OCI-LY7 (cell line): ENCODE measurements at regions not wholly inside any gene's neighbourhood (a gene's known extent, or its start where the extent isn't known, plus 50 kb on each side); places are given as distances from the start of the nearest gene placed in this dataset.
"Not testable (repeated sequence)": the region's sequence is repeated elsewhere in the genome, so short reads cannot be mapped to it uniquely, and the experiment has no call there.

Experiments
- BruUV-seq: library from RNA; stranded (reverse); fragments of 400-500 nt; replicated peaks from 2 replicates; lab custom pipeline; 2021; lab: Mats Ljungman, UMichigan
- CTCF ChIA-PET: fragments of 300-600 bp; sonication (Branson Sonifier 250); formaldehyde crosslinking; loops from one replicate; lab custom pipeline; 2022; ENCODE audit warnings: antibody characterized with exemption; ENCODE audit not compliant: unreplicated experiment; lab: Charles Lee
- POLR2A ChIA-PET: fragments of 300-600 bp; sonication (Branson Sonifier 250); formaldehyde crosslinking; loops from one replicate; lab custom pipeline; 2022; ENCODE audit warnings: antibody characterized with exemption; lab: Charles Lee
- DNase-seq: peaks from one replicate; pipeline ENCODE4 v3.0.0-alpha.2; 2015; ENCODE audit warnings: low spot score
- H2AFZ ChIP-seq: fragments of 200-600 bp; sonication (generic), shearing (Covaris generic); 2 replicates; pipeline ENCODE4 v1.6.1; 2014; ENCODE audit warnings: mild to moderate bottlenecking, antibody characterized with exemption, low read length, moderate library complexity
- H3K27ac ChIP-seq: fragments of 200-600 bp; sonication (generic); 2 replicates; pipeline ENCODE4 v1.5.1; 2014; ENCODE audit warnings: mixed run types, low read depth, mild to moderate bottlenecking, moderate library complexity, low read length, inconsistent platforms; ENCODE audit not compliant: poor library complexity, severe bottlenecking
- H3K36me3 ChIP-seq: fragments of 200-600 bp; sonication (generic); 2 replicates; pipeline ENCODE4 v1.6.1; 2014; ENCODE audit warnings: mild to moderate bottlenecking, antibody characterized with exemption, low read length, moderate library complexity, mixed read lengths; ENCODE audit not compliant: insufficient read depth
- H3K4me1 ChIP-seq: fragments of 200-600 bp; sonication (generic); 2 replicates; pipeline ENCODE4 v1.5.1; 2014; ENCODE audit warnings: mild to moderate bottlenecking, low read length; ENCODE audit not compliant: insufficient read depth, poor library complexity, severe bottlenecking
- H3K4me2 ChIP-seq: fragments of 200-600 bp; sonication (generic); 2 replicates; pipeline ENCODE4 v1.6.1; 2014; ENCODE audit warnings: mild to moderate bottlenecking, low read length
- H3K4me3 ChIP-seq: fragments of 200-600 bp; sonication (generic); 2 replicates; pipeline ENCODE4 v1.5.1; 2014; ENCODE audit warnings: mild to moderate bottlenecking, low read depth, low read length; ENCODE audit not compliant: poor library complexity, severe bottlenecking
- H3K79me2 ChIP-seq: fragments of 200-600 bp; sonication (generic); 2 replicates; pipeline ENCODE4 v1.6.1; 2016; ENCODE audit warnings: low read depth, mild to moderate bottlenecking, low read length, moderate library complexity, mixed read lengths; ENCODE audit not compliant: insufficient read depth
- H3K9me2 ChIP-seq: fragments of 200-600 bp; sonication (generic); 2 replicates; pipeline ENCODE4 v1.6.1; 2016; ENCODE audit warnings: mild to moderate bottlenecking, low read length, mixed read lengths; ENCODE audit not compliant: insufficient read depth
- H3K9me3 ChIP-seq: fragments of 200-600 bp; sonication (generic); 2 replicates; pipeline ENCODE4 v1.6.1; 2014; ENCODE audit warnings: mild to moderate bottlenecking, mixed run types, low read length, mixed read lengths
- H4K20me1 ChIP-seq: fragments of 200-600 bp; sonication (generic); 2 replicates; pipeline ENCODE4 v1.6.1; 2014; ENCODE audit warnings: mild to moderate bottlenecking, antibody characterized with exemption, low read length, moderate library complexity, mixed read lengths; ENCODE audit not compliant: insufficient read depth
- EZH2phosphoT487 ChIP-seq: fragments of 200-600 bp; sonication (generic); IDR thresholded peaks from 2 replicates; pipeline ENCODE4 v1.6.1; 2018; ENCODE audit warnings: low read depth, borderline replicate concordance, mild to moderate bottlenecking, mixed run types, antibody characterized with exemption, low read length, moderate library complexity, mixed read lengths
- intact Hi-C: fragments of 100-400 bp; cut with micrococcal nuclease; formaldehyde crosslinking; loops from one replicate; pipeline ENCODE4 v1.10.0; 2022; ENCODE audit not compliant: unreplicated experiment
- TF ChIP-seq, protein P1 (sequence below): fragments of 200-600 bp; sonication (generic); conservative IDR thresholded peaks from 2 replicates; pipeline ENCODE4 v1.5.1; 2014; ENCODE audit warnings: mild to moderate bottlenecking, antibody characterized with exemption, low read length, moderate library complexity, mixed read lengths

DNA sequence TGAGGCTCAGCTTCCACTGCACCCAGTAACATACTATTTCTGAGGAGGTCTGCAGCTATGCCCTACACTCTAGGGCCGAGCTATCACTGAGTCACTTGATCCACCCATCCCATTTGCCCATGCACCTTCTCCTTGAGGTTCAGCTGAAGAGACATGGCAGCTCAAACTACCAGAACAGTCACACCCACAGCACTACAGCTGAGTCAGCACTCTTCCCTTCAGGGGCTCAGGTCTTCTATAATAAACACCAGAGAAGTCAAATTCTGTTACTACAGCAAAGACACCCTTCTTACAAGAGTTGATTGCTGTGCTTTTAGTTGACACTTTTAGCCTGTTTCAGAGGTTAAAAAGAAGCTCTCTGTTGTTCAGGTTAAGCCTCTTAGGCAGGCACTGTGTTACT lies 1696.4 kb upstream of the ADGRL3 start:
- CTCF ChIA-PET: no interaction called here
- Histone ChIP-seq H3K4me2 (no peak overlapping the region), H3K9me3 (no peaks in the 10 kb centered on the region), H3K4me3 (no peak overlapping the region), H3K4me1 (no peaks in the 10 kb centered on the region), H2AFZ (no peak overlapping the region), H3K79me2 (no peaks in the 10 kb centered on the region), H3K9me2 (no peaks in the 10 kb centered on the region), H3K27ac (no peak overlapping the region), H4K20me1 (no peaks in the 10 kb centered on the region), H3K36me3 (no peaks in the 10 kb centered on the region)
- intact Hi-C loops: no loop called here
- TF ChIP-seq, protein P1, sequence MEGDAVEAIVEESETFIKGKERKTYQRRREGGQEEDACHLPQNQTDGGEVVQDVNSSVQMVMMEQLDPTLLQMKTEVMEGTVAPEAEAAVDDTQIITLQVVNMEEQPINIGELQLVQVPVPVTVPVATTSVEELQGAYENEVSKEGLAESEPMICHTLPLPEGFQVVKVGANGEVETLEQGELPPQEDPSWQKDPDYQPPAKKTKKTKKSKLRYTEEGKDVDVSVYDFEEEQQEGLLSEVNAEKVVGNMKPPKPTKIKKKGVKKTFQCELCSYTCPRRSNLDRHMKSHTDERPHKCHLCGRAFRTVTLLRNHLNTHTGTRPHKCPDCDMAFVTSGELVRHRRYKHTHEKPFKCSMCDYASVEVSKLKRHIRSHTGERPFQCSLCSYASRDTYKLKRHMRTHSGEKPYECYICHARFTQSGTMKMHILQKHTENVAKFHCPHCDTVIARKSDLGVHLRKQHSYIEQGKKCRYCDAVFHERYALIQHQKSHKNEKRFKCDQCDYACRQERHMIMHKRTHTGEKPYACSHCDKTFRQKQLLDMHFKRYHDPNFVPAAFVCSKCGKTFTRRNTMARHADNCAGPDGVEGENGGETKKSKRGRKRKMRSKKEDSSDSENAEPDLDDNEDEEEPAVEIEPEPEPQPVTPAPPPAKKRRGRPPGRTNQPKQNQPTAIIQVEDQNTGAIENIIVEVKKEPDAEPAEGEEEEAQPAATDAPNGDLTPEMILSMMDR: no peak
- BruUV-seq: no TSS peak
- POLR2A ChIA-PET: interaction anchor here (0.6 to 1.1 kb wide), 2 partner anchors 10 to 954 kb away, joined by 3 to 4 read pairs; no protein-coding TSS in a partner anchor
- no peak for DNase-seq

DNA sequence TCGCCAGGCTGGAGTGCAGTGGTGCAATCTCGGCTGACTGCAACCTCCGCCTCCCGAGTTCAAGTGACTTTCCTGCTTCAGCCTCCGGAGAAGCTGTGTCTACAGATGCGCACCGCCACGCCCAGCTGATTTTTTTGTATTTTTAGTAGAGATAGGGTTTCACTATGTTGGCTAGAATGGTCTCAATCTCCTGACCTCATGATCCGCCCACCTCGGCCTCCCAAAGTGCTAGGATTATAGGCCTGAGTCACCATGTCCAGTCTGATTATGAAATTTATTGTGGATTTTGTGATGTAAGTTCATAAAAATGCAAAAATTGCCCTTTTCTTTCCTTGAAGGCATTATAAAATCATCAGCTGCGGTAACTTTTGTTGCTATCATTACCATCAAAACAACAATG lies 1688.3 kb upstream of the ADGRL3 start:
- H2AFZ ChIP-seq, H3K36me3 ChIP-seq, intact Hi-C loops, H3K9me2 ChIP-seq, H3K9me3 ChIP-seq, H3K27ac ChIP-seq, DNase-seq, CTCF ChIA-PET, H3K79me2 ChIP-seq, H3K4me3 ChIP-seq, POLR2A ChIA-PET, H3K4me1 ChIP-seq, H4K20me1 ChIP-seq, BruUV-seq, H3K4me2 ChIP-seq: not testable (repeated sequence)

DNA sequence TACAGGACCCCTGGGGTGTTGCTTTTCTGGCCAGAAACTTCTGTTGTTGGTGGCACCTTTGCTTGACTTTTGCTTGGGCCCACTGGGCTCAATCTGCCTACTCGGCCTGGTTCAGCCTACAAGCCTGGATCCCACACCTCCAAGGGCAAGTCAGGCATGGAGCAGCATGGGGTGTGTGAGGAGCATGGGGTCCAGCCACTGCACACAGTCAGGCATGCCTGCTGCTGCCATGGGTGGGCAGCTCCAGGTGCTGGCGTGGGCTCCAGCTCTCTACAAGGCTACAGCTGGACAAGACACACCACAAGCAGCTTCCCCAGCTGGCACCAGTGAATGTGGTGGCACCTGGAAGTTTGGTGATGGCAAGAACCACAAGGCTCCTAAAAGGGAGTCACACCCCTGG lies 1683.1 kb upstream of the ADGRL3 start:
- POLR2A ChIA-PET: no interaction called here
- Histone ChIP-seq H4K20me1 (no peaks in the 10 kb centered on the region), H3K9me2 (no peaks in the 10 kb centered on the region), H2AFZ (no peak overlapping the region), H3K9me3 (no peaks in the 10 kb centered on the region), H3K27ac (no peak overlapping the region), H3K4me2 (no peak overlapping the region), H3K36me3 (no peaks in the 10 kb centered on the region), H3K79me2 (no peaks in the 10 kb centered on the region), H3K4me3 (no peak overlapping the region), H3K4me1 (no peaks in the 10 kb centered on the region)
- BruUV-seq: no TSS peak
- TF ChIP-seq, protein P1: no peak
- no peak for TF ChIP-seq EZH2phosphoT487
- no peak for DNase-seq
- CTCF ChIA-PET: no interaction called here
- intact Hi-C loops: no loop called here
